ENCODE measurements at regions not wholly inside any gene's neighbourhood (a gene's known extent, or its start where the extent isn't known, plus 50 kb on each side); places are given as distances from the start of the nearest gene placed in this dataset.

DNA sequence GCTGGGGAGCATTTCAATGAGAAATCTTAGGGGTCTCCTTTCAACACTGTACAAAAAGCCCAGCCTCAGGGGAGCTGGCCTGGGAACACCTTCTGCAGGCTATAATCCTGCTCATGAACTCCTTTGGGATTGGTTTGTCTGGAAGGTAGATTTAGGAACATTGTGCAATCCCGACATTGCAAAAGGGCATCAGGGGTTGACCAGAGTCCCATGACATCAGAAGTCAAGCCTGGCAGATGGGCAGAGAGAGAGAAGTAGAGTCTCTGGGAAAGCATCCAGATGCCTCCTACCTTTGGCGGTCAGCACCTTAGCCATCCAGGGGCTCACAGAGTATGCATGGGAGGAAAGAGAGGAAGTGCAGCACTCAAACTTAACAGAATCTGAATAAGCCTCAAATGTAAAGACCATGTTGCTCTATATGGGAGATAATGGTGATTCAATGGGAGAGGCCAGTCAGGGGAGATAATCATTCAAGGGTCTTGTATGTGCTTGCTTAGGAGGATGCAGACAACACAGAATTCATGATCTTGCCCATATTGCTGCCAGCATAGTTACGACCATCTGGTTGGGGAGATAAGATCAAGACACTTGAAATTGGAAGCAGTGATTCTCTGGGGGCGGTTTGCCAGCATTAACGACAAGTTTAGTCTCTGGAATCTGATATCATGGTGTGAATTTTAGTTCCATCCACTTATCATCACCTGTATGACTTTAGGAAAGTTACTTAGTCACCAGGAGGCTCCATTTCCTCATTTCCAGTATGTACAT is 58.3 kb upstream of the UPP2 start:
- Histone ChIP-seq H3K4ac (replicated peaks; ENCODE audit: insufficient read length, low read depth, low read length) (no peak overlapping the region), H2BK5ac (ENCODE audit: low read depth, low read length) (no peak overlapping the region), H3K4me1 (replicated peaks in 1 of 4; ENCODE audit: control insufficient read depth in 3 of 4, insufficient read depth in 4 of 4, low read length in 3 of 4) (no peaks in the 10 kb centered on the region), H3K56ac (replicated peaks; ENCODE audit: insufficient read length, low read depth, low read length) (no peak overlapping the region), H3K79me2 (ENCODE audit: control insufficient read depth in 1 of 2, insufficient read depth in 2 of 2, low read length in 2 of 2) (no peaks in the 10 kb centered on the region), H3K9me3 (ENCODE audit: insufficient read depth in 2 of 2, low read depth in 1 of 2, low read length in 1 of 2) (no peaks in the 10 kb centered on the region), H2BK12ac (ENCODE audit: low read depth, low read length) (no peak overlapping the region), H3K27me3 (replicated peaks in 1 of 4; ENCODE audit: control insufficient read depth in 3 of 4, extremely low read depth in 1 of 4, insufficient read depth in 3 of 4, low read length in 3 of 4) (no peaks in the 10 kb centered on the region), H3K27ac (ENCODE audit: low read depth, low read length) (no peak overlapping the region), H4K20me1 (replicated peaks in 1 of 2; ENCODE audit: control insufficient read depth in 1 of 2, insufficient read depth in 2 of 2, low read length in 2 of 2) (no peaks in the 10 kb centered on the region), H2BK120ac (replicated peaks; ENCODE audit: low read depth, low read length) (no peak overlapping the region), H2BK15ac (ENCODE audit: low read length) (no peak overlapping the region), H3K23ac (ENCODE audit: insufficient read length) (no peak overlapping the region), H2BK20ac (ENCODE audit: low read length) (no peak overlapping the region), H3K18ac (ENCODE audit: extremely low read depth, low read length) (no peak overlapping the region), H3K4me2 (ENCODE audit: insufficient read depth in 1 of 2, low read depth in 2 of 2, low read length in 2 of 2) (no peak overlapping the region), H2AFZ (ENCODE audit: low read length) (no peak overlapping the region), H2AK5ac (ENCODE audit: low read depth, low read length) (no peak overlapping the region), H4K5ac (ENCODE audit: insufficient read length, low read depth, low read length) (no peak overlapping the region), H4K91ac (replicated peaks; ENCODE audit: insufficient read length, low read length) (no peak overlapping the region), H3K4me3 (ENCODE audit: extremely low read depth in 1 of 4, insufficient read depth in 2 of 4, low read depth in 3 of 4, low read length in 4 of 4) (no peak overlapping the region), H4K8ac (ENCODE audit: extremely low read depth, insufficient read depth, low read length) (no peak overlapping the region), H3K79me1 (ENCODE audit: low read depth, low read length) (no peaks in the 10 kb centered on the region), H3K9ac (replicated peaks in 1 of 4; ENCODE audit: extremely low read depth in 1 of 4, low read depth in 3 of 4, low read length in 3 of 4) (no peak overlapping the region), H3K23me2 (ENCODE audit: low read depth, low read length) (no peaks in the 10 kb centered on the region), H3K14ac (ENCODE audit: insufficient read length) (no peak overlapping the region), H3K36me3 (ENCODE audit: control insufficient read depth in 2 of 4, insufficient read depth in 4 of 4, low read length in 3 of 4) (no peaks in the 10 kb centered on the region)
- DNase-seq (ENCODE audit: low read depth in 1 of 2, low spot score in 2 of 2), result no peak
- no peak for FAIRE-seq
- ChIA-PET CTCF (ENCODE audit: partially characterized antibody) (interaction anchor here (0.6 to 2.8 kb wide), 6 partner anchors 9 to 789 kb away, joined by 3 to 16 read pairs (median 4); no protein-coding TSS in a partner anchor), POLR2A (ENCODE audit: partially characterized antibody) (no interaction called here)
- 98% methylated on average over 5 of the region's 5 CpGs; no CpG with 5 or more reads in 1 of the 2 experiments for WGBS, 2 experiments (ENCODE audit: extremely low coverage in 1 of 2, insufficient coverage in 1 of 2, insufficient read length in 1 of 2, insufficient replicate concordance in 2 of 2, low coverage in 1 of 2, low lambda C conversion rate in 2 of 2, missing lambda C conversion rate in 1 of 2)
- no peak for TF ChIP-seq CHD2 (IDR thresholded peaks at IDR 0.05; ENCODE audit: low read length)

Measured in H1 (cell line).